AG04449 (cell line): ENCODE measurements at regions not wholly inside any gene's neighbourhood (a gene's known extent, or its start where the extent isn't known, plus 50 kb on each side); places are given as distances from the start of the nearest gene placed in this dataset.

Source experiments
- CTCF ChIA-PET: fragments of 350-600 bp; formaldehyde crosslinking; extraction: SDS; loops from one replicate; lab custom pipeline; 2021; ENCODE audit warnings: antibody characterized with exemption; lab: Yijun Ruan, JAX
- POLR2A ChIA-PET: fragments of 400-600, 350-600 bp; formaldehyde crosslinking; extraction: SDS; loops from one replicate; lab custom pipeline; 2020; ENCODE audit warnings: antibody characterized with exemption, inconsistent platforms; lab: Yijun Ruan, JAX
- DNase-seq: peaks from one replicate; pipeline ENCODE4 v3.0.0-alpha.2; 2010; ENCODE audit warnings: low read depth, low spot score
- H3K4me3 ChIP-seq: 2 replicates; pipeline ENCODE4 v1.5.1; 2011; ENCODE audit warnings: low read depth, mild to moderate bottlenecking, control low read depth, low read length
- TF ChIP-seq, protein P1 (sequence below): IDR thresholded peaks from one replicate; pipeline ENCODE4 v1.5.1; 2011; ENCODE audit warnings: mild to moderate bottlenecking, moderate library complexity, low read length, control low read depth, inconsistent platforms; ENCODE audit not compliant: insufficient read depth; ENCODE audit errors: missing control alignments

DNA sequence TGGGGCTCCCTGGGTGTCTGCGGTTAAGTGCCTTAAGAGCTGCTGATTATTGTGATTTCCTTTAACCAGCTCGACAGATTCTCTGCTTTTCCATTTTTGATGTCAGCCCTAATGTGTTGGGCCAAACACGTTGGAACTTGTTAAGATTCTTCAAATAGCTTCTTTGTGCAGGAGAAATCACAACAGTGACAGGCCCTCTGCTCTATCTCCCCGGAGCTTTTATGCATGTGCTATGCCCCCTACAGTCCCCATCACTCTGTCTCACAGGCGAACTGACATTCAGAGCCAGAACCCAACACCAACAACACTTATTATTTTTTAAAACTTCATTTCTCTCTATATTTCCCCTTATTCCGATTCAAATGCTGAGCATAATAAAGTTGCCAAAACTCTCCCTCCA is 371.7 kb upstream of the CELF4 start:
- TF ChIP-seq, protein P1, sequence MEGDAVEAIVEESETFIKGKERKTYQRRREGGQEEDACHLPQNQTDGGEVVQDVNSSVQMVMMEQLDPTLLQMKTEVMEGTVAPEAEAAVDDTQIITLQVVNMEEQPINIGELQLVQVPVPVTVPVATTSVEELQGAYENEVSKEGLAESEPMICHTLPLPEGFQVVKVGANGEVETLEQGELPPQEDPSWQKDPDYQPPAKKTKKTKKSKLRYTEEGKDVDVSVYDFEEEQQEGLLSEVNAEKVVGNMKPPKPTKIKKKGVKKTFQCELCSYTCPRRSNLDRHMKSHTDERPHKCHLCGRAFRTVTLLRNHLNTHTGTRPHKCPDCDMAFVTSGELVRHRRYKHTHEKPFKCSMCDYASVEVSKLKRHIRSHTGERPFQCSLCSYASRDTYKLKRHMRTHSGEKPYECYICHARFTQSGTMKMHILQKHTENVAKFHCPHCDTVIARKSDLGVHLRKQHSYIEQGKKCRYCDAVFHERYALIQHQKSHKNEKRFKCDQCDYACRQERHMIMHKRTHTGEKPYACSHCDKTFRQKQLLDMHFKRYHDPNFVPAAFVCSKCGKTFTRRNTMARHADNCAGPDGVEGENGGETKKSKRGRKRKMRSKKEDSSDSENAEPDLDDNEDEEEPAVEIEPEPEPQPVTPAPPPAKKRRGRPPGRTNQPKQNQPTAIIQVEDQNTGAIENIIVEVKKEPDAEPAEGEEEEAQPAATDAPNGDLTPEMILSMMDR, result no peak
- no peak for DNase-seq
- ChIA-PET POLR2A (no interaction called here), CTCF (no interaction called here)
- H3K4me3 ChIP-seq, result no peak overlapping the region

DNA sequence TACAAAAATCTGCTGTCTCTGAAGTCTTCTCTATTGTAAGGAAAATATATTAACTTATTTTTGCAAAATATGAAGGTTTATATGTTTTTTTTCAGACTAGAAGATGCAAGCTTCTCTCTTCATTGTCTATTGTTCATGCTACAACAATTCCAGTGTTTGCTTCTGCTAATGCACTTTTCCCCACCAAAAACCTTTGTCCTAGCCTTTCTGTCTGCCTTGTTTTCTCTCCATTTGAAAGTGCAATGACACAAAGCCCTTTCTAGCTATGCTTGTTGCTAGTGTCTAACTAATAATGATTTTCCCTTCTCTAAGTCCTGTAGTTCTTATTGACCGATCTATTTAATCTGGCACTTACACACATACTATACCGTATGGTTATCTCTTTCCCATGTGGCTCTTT is 369.5 kb upstream of the CELF4 start:
- TF ChIP-seq, protein P1, result no peak
- H3K4me3 ChIP-seq, result no peak overlapping the region
- no peak for DNase-seq
- POLR2A ChIA-PET, result no interaction called here
- CTCF ChIA-PET, result no interaction called here

DNA sequence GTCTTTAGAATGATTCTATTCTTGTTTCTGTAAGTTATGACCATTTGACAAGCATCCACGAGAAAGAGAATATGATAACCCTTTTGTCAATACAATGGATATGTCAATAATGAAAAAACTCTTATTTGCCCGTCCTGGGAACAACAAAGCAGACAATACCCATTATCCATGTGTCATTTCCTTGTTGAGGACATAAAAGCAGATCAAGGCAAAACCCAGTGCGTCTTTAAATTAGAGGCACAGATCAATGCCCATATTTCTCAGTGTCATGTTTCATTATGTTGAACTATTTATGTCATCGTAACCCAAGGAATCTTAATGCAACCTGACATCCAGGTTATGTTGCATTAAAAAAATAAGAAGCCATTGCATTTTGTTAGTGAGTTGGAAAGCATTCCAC is 365.0 kb upstream of the CELF4 start:
- CTCF ChIA-PET, result no interaction called here
- POLR2A ChIA-PET, result no interaction called here
- H3K4me3 ChIP-seq, result no peak overlapping the region
- TF ChIP-seq, protein P1, result no peak
- no peak for DNase-seq

DNA sequence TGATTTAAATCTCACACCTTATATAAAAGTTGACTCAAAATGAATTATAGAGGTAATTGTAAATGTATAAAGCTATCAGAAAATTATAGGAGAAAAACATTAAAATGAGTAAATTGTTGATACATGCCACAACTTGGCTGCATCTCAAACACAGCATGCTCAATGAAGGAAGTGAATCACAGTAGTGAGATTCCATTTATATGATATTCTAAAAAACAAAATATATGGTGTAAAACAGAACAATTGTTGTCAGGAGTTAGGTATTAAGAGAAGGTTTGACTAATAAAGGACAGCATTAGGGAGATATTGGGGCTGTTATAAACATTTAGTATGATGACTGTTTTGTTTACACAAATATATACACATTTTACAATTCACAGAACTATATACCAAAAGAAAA is 356.6 kb upstream of the CELF4 start:
- TF ChIP-seq, protein P1, result no peak
- CTCF ChIA-PET, result no interaction called here

DNA sequence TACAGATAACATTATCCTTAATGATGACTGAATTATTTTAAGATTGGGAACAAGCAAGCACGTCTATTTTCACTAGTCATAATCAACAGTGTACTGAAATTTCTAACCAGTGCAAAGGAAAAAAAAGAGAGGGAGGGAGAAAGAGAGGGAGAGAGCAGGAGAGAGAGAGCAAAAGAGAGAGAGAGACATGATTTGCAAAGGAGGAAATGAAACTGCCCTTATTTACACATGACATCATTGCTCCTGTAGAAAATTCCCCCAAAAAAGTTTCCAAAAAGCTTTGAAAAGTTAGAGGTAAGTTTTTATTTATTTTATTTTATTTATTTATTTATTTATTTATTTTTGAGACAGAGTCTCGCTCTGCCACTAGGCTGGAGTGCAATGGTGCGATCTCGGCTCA is 355.3 kb upstream of the CELF4 start:
- no peak for DNase-seq
- TF ChIP-seq, protein P1, result no peak
- no peak overlapping the region for H3K4me3 ChIP-seq
- ChIA-PET POLR2A (no interaction called here), CTCF (no interaction called here)

More for the DNA sequence above, 356.6 kb upstream of the CELF4 start:
- no peak for DNase-seq
- no peak overlapping the region for H3K4me3 ChIP-seq
- POLR2A ChIA-PET, result no interaction called here

DNA sequence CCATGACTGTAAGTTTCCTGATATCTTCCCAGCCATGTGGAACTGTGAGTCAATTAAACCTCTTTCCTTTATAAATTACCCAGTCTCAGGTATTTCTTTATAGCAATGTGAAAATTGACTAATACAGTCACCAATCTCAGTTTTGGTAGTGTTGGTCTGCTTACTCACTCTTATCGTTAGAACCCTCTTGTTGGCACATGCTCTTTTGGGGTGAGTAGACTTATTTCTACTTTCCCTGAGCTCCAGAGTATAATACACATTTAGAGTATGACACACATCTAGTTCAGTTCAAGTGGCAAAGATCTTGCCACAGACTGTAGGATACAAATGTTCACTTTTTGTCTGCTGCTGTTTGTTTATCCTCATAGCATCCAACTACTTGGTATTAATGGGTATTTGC is 347.5 kb upstream of the CELF4 start:
- DNase-seq, result no peak
- H3K4me3 ChIP-seq, result no peak overlapping the region
- TF ChIP-seq, protein P1, result no peak
- CTCF ChIA-PET, result no interaction called here
- POLR2A ChIA-PET, result no interaction called here
